RWPE1 (cell line): ENCODE measurements at regions not wholly inside any gene's neighbourhood (a gene's known extent, or its start where the extent isn't known, plus 50 kb on each side); places are given as distances from the start of the nearest gene placed in this dataset.

ENCODE experiments used
- CTCF ChIA-PET: fragments of 350-600 bp; sonication (Branson Sonifier 250); formaldehyde crosslinking; extraction: SDS; loops from one replicate; lab custom pipeline; 2021; lab: Yijun Ruan, JAX
- POLR2A ChIA-PET: fragments of 400-600 bp; formaldehyde crosslinking; extraction: SDS; loops from one replicate; lab custom pipeline; 2020; ENCODE audit warnings: antibody characterized with exemption; ENCODE audit not compliant: low non-redundant PET; lab: Yijun Ruan, JAX
- DNase-seq: peaks from one replicate; pipeline ENCODE4 v3.0.0; 2012; ENCODE audit warnings: low spot score
- H3K27ac ChIP-seq: fragments of 450-650 bp; 2 replicates; pipeline ENCODE4 v1.5.1; 2017
- CTCF ChIP-seq: fragments of 450-650 bp; conservative IDR thresholded peaks from 2 replicates; pipeline ENCODE4 v1.5.1; 2017; ENCODE audit warnings: low read depth, mild to moderate bottlenecking

- CTCF ChIA-PET = no interaction called here
Measured at GRCh38 chr3:5677555-5677954, 490.0 kb downstream of the EDEM1 start.

GRCh38 chr3:5678248-5678647, 490.7 kb downstream of the EDEM1 start:
- ChIA-PET CTCF (no interaction called here), POLR2A (no interaction called here)
- TF ChIP-seq CTCF = no peak
- H3K27ac ChIP-seq = no peak overlapping the region
- DNase-seq = no peak

More at GRCh38 chr3:5677555-5677954, 490.0 kb downstream of the EDEM1 start:
- no peak overlapping the region for H3K27ac ChIP-seq
- POLR2A ChIA-PET = no interaction called here
- DNase-seq = no peak
- TF ChIP-seq CTCF = no peak

GRCh38 chr3:5678844-5679243, 491.3 kb downstream of the EDEM1 start:
- POLR2A ChIA-PET = no interaction called here
- CTCF ChIA-PET = no interaction called here
- H3K27ac ChIP-seq = no peak overlapping the region
- no peak for TF ChIP-seq CTCF
- no peak for DNase-seq

GRCh38 chr3:5687230-5687629, 499.7 kb downstream of the EDEM1 start:
- POLR2A ChIA-PET = no interaction called here

GRCh38 chr3:5690490-5690889, 503.0 kb downstream of the EDEM1 start:
- POLR2A ChIA-PET = no interaction called here
- DNase-seq = no peak
- no peak for TF ChIP-seq CTCF
- CTCF ChIA-PET = no interaction called here
- H3K27ac ChIP-seq = no peak overlapping the region

More at GRCh38 chr3:5687230-5687629, 499.7 kb downstream of the EDEM1 start:
- no peak overlapping the region for H3K27ac ChIP-seq
- CTCF ChIA-PET = no interaction called here
- no peak for DNase-seq
- TF ChIP-seq CTCF = no peak

GRCh38 chr3:5690904-5691532, 503.5 kb downstream of the EDEM1 start:
- H3K27ac ChIP-seq = no peak overlapping the region
- ChIA-PET POLR2A (no interaction called here), CTCF (no interaction called here)
- no peak for DNase-seq
- TF ChIP-seq CTCF = no peak
